Neural progenitor cell (in vitro differentiated cells): ENCODE measurements at regions not wholly inside any gene's neighbourhood (a gene's known extent, or its start where the extent isn't known, plus 50 kb on each side); places are given as distances from the start of the nearest gene placed in this dataset.
A peak's percentile ranks its signal among the peaks of the same experiment; 100 is the strongest.

Experiments
- DNase-seq: peaks from one replicate; pipeline ENCODE4 v3.0.0-alpha.2; 2016; ENCODE audit warnings: low spot score
- H2AFZ ChIP-seq: fragments of 200-600 bp; sonication (generic); replicated peaks from 2 replicates; pipeline ENCODE4 v1.6.1; 2016; ENCODE audit warnings: antibody characterized with exemption
- H3F3A ChIP-seq: fragments of 200-600 bp; sonication (generic); 2 replicates; pipeline ENCODE4 v1.6.1; 2016; ENCODE audit warnings: antibody characterized with exemption, low read depth
- H3K27ac ChIP-seq: fragments of 200-600 bp; sonication (generic); 2 replicates; pipeline ENCODE4 v1.5.1; 2016; ENCODE audit warnings: mild to moderate bottlenecking
- H3K27me3 ChIP-seq: fragments of 200-600 bp; sonication (generic); 2 replicates; pipeline ENCODE4 v1.6.1; 2016; ENCODE audit warnings: mild to moderate bottlenecking, moderate library complexity
- H3K36me3 ChIP-seq: fragments of 200-600 bp; sonication (generic); 2 replicates; pipeline ENCODE4 v1.5.1; 2016
- H3K4me1 ChIP-seq: fragments of 200-600 bp; sonication (generic); 2 replicates; pipeline ENCODE4 v1.6.1; 2016; ENCODE audit warnings: mixed run types
- H3K4me2 ChIP-seq: fragments of 200-600 bp; sonication (generic); 2 replicates; pipeline ENCODE4 v1.6.1; 2016
- H3K4me3 ChIP-seq: fragments of 200-600 bp; sonication (generic); 2 replicates; pipeline ENCODE4 v1.5.1; 2016
- H3K79me2 ChIP-seq: fragments of 200-600 bp; sonication (generic); 2 replicates; pipeline ENCODE4 v1.6.1; 2016; ENCODE audit warnings: low read depth
- H3K9ac ChIP-seq: fragments of 200-600 bp; sonication (generic); 2 replicates; pipeline ENCODE4 v1.6.1; 2016
- H3K9me3 ChIP-seq: fragments of 200-600 bp; sonication (generic); 2 replicates; pipeline ENCODE4 v1.5.1; 2016; ENCODE audit warnings: low read depth
- H4K20me1 ChIP-seq: fragments of 200-600 bp; sonication (generic); 2 replicates; pipeline ENCODE4 v1.6.1; 2016; ENCODE audit warnings: low read depth
- H3K27ac Mint-ChIP-seq: 3 replicates; pipeline ENCODE4 v1.8.0; 2021; ENCODE audit warnings: mixed read lengths
- H3K27me3 Mint-ChIP-seq: 2 replicates; pipeline ENCODE4 v1.8.0; 2022; ENCODE audit warnings: low read depth, mild to moderate bottlenecking, inconsistent platforms, moderate library complexity, mixed read lengths; ENCODE audit not compliant: insufficient read depth
- H3K36me3 Mint-ChIP-seq: 3 replicates; pipeline ENCODE4 v1.8.0; 2021; ENCODE audit warnings: mixed read lengths
- H3K4me1 Mint-ChIP-seq: 3 replicates; pipeline ENCODE4 v1.8.0; 2021; ENCODE audit warnings: mixed read lengths
- H3K4me3 Mint-ChIP-seq: 3 replicates; pipeline ENCODE4 v1.8.0; 2021; ENCODE audit warnings: mild to moderate bottlenecking, moderate library complexity, mixed read lengths
- H3K9me3 Mint-ChIP-seq: 3 replicates; pipeline ENCODE4 v1.8.0; 2020; ENCODE audit warnings: mixed read lengths
- CTCF ChIP-seq: fragments of 200-600 bp; sonication (generic); IDR thresholded peaks from 2 replicates; pipeline ENCODE4 v1.5.1; 2017; ENCODE audit warnings: antibody characterized with exemption, mild to moderate bottlenecking
- EZH2 ChIP-seq: fragments of 200-600 bp; sonication (generic); IDR thresholded peaks from 2 replicates; pipeline ENCODE4 v1.6.1; 2017; ENCODE audit warnings: antibody characterized with exemption, mild to moderate bottlenecking, moderate library complexity
- EZH2phosphoT487 ChIP-seq: fragments of 200-600 bp; sonication (generic); IDR thresholded peaks from 2 replicates; pipeline ENCODE4 v1.6.1; 2017; ENCODE audit warnings: antibody characterized with exemption

DNA sequence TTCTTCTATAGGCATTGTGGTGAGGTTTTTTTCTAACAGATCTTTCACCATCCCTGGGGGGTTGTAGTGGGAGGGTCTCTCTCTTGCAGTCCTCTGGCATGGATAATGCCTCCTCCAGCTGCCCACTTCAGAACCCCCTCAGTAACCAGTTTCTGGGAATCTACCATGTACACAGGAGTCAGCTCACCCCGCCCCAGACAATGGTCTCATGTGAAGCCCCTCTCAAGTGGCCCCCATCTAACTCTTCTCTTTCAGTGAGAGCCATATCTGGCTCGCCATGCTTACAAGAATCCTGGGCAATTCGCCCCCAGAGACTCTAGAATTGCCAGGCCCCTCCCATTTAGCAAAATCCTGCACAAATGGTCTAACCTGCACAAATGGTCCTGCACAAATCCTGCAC lies 144.4 kb upstream of the FSTL4 start:
- DNase-seq, result no peak
- no peaks in the 10 kb centered on the region for H3K36me3 ChIP-seq
- Mint-ChIP-seq H3K9me3 (no peaks in the 10 kb centered on the region), H3K36me3 (no peaks in the 10 kb centered on the region), H3K4me3 (no peak overlapping the region), H3K4me1 (peaks cover 5% of the 10 kb centered on the region), H3K27me3 (peaks cover 3% of the 10 kb centered on the region), H3K27ac (no peak overlapping the region)
- no peaks in the 10 kb centered on the region for H3K9me3 ChIP-seq
- no peak overlapping the region for H3K27ac ChIP-seq
- H3K4me3 ChIP-seq, result no peak overlapping the region
- H3K27me3 ChIP-seq, result peaks cover 18% of the 10 kb centered on the region
- H3K4me2 ChIP-seq, result no peak overlapping the region
- no peaks in the 10 kb centered on the region for H3F3A ChIP-seq
- TF ChIP-seq EZH2phosphoT487 (no peak), CTCF (no peak), EZH2 (no peak)
- no peaks in the 10 kb centered on the region for H3K4me1 ChIP-seq
- H2AFZ ChIP-seq, result no peak overlapping the region
- H3K79me2 ChIP-seq, result no peaks in the 10 kb centered on the region
- no peaks in the 10 kb centered on the region for H4K20me1 ChIP-seq
- H3K9ac ChIP-seq, result no peak overlapping the region

- H3K36me3 ChIP-seq, result no peaks in the 10 kb centered on the region
- no peak overlapping the region for H3K27ac ChIP-seq
- no peak overlapping the region for H2AFZ ChIP-seq
- H3K4me3 Mint-ChIP-seq, result no peak overlapping the region
- H3K4me2 ChIP-seq, result no peak overlapping the region
- H4K20me1 ChIP-seq, result no peaks in the 10 kb centered on the region
- no peak overlapping the region for H3K27ac Mint-ChIP-seq
- no peak overlapping the region for H3K4me3 ChIP-seq
- H3K9me3 Mint-ChIP-seq, result no peaks in the 10 kb centered on the region
- H3K79me2 ChIP-seq, result no peaks in the 10 kb centered on the region
- H3K4me1 Mint-ChIP-seq, result peaks cover 8% of the 10 kb centered on the region
- H3K27me3 ChIP-seq, result peaks cover 18% of the 10 kb centered on the region
- no peaks in the 10 kb centered on the region for H3F3A ChIP-seq
- no peak for DNase-seq
- H3K27me3 Mint-ChIP-seq, result peaks cover 5% of the 10 kb centered on the region
- no peak overlapping the region for H3K9ac ChIP-seq
- no peaks in the 10 kb centered on the region for H3K36me3 Mint-ChIP-seq
- no peaks in the 10 kb centered on the region for H3K4me1 ChIP-seq
- TF ChIP-seq CTCF (no peak), EZH2phosphoT487 (no peak), EZH2 (no peak)
- H3K9me3 ChIP-seq, result no peaks in the 10 kb centered on the region
Measured at GRCh38 chr5:133756036-133756435, 143.7 kb upstream of the FSTL4 start.

DNA sequence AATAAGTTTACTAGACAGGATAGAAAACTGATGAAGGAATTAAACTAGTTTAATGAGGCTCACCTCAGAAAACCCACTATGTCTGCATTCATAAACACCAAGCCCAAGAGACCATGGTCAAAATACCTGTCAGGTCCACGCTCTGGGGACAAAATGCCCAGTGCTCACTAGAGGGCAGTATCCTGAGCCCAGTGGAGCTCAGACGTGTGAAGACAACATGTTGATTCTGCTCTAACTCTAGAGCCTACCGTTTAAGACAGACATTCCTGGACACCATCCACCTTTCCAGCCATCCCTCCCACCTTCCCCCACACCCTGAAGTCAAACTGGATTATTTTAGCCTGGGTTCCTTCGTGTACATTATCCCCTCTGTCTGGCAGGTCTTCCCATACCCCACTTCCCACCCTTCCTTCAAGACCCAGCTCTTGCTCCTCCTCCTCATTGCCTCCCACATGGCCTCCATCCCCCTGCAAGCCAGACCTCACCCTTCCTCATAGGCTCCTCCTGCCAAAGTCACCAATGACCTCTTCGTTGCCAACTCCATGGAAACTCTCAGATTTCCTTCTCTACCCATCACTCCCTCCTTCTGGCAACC lies 142.3 kb upstream of the FSTL4 start:
- peak; percentile 63 for DNase-seq
- Histone ChIP-seq H3K27me3 (peaks cover 18% of the 10 kb centered on the region), H4K20me1 (no peaks in the 10 kb centered on the region), H3K9ac (no peak overlapping the region), H2AFZ (no peak overlapping the region), H3K4me3 (no peak overlapping the region), H3K79me2 (no peaks in the 10 kb centered on the region), H3K4me1 (no peaks in the 10 kb centered on the region), H3K4me2 (no peak overlapping the region), H3K9me3 (no peaks in the 10 kb centered on the region), H3F3A (no peaks in the 10 kb centered on the region), H3K36me3 (no peaks in the 10 kb centered on the region), H3K27ac (no peak overlapping the region)
- peaks cover 11% of the 10 kb centered on the region for H3K4me1 Mint-ChIP-seq
- no peaks in the 10 kb centered on the region for H3K9me3 Mint-ChIP-seq
- H3K27ac Mint-ChIP-seq, result no peak overlapping the region
- H3K4me3 Mint-ChIP-seq, result no peak overlapping the region
- TF ChIP-seq EZH2phosphoT487 (no peak), EZH2 (no peak), CTCF (peak; percentile 78)
- peaks cover 5% of the 10 kb centered on the region for H3K27me3 Mint-ChIP-seq
- H3K36me3 Mint-ChIP-seq, result no peaks in the 10 kb centered on the region
